HepG2 (cell line): ENCODE measurements at regions not wholly inside any gene's neighbourhood (a gene's known extent, or its start where the extent isn't known, plus 50 kb on each side); places are given as distances from the start of the nearest gene placed in this dataset.

Source experiments
- ATAC-seq: fragments of 200-7000 bp; cut with Tn5 transposase; 3 replicates; pipeline ENCODE4 v1.9.1; 2020; ENCODE audit warnings: mild to moderate bottlenecking, moderate library complexity
- BruUV-seq: library from RNA; stranded (reverse); fragments of 400-500 nt; replicated peaks from 2 replicates; lab custom pipeline; 2021; lab: Mats Ljungman, UMichigan
- CTCF ChIA-PET: fragments of 300-600 bp; formaldehyde crosslinking; extraction: SDS; loops from one replicate; lab custom pipeline; 2021; ENCODE audit warnings: low total read pairs, inconsistent platforms, low intra/inter-chr PET ratio; lab: Yijun Ruan, JAX
- POLR2A ChIA-PET: fragments of 350-600 bp; sonication (Branson Sonifier 250); formaldehyde crosslinking; loops from one replicate; lab custom pipeline; 2020; ENCODE audit warnings: antibody characterized with exemption, inconsistent platforms; lab: Yijun Ruan, JAX
- DNase-seq: peaks from one replicate; pipeline ENCODE4 v3.0.0-alpha.2; 2015; ENCODE audit warnings: low spot score
- FAIRE-seq: peaks from 3 replicates; lab custom pipeline; 2011; peaks lifted over from hg19 to GRCh38; lab: Jason Lieb, UNC
- H2AFZ ChIP-seq: one replicate; pipeline ENCODE4 v1.6.1; 2011; ENCODE audit warnings: low read length, inconsistent platforms
- H3K27ac ChIP-seq: fragments of 300-600 bp; 3 replicates; pipeline ENCODE4 v1.8.0; 2011; ENCODE audit warnings: mixed run types, mild to moderate bottlenecking, mixed read lengths, low read length, inconsistent platforms; ENCODE audit not compliant: insufficient read depth; ENCODE audit errors: extremely low read length
- H3K27me3 ChIP-seq, 2 experiments: fragments of 200-600 bp in 1 of 2; 2 replicates in 1 of 2; 3 replicates in 1 of 2; pipeline versions ENCODE4 v1.6.0 to v1.8.0; 2011; ENCODE audit warnings: low read length in 2 of 2, mild to moderate bottlenecking in 2 of 2, moderate library complexity in 2 of 2, inconsistent platforms in 1 of 2; ENCODE audit not compliant: insufficient read depth in 2 of 2, control insufficient read depth in 1 of 2
- H3K36me3 ChIP-seq, 2 experiments: fragments of 200-600 bp in 1 of 2; replicated peaks in 1 of 2; 2 replicates in 1 of 2; 3 replicates in 1 of 2; pipeline versions ENCODE4 v1.5.1 to v1.8.0; 2011; ENCODE audit warnings: low read length in 2 of 2, inconsistent platforms in 1 of 2; ENCODE audit not compliant: insufficient read depth in 2 of 2, control insufficient read depth in 1 of 2
- H3K4me1 ChIP-seq: 2 replicates; pipeline ENCODE4 v1.5.1; 2012; ENCODE audit warnings: low read length, inconsistent platforms; ENCODE audit not compliant: insufficient read depth
- H3K4me2 ChIP-seq: 2 replicates; pipeline ENCODE4 v1.6.0; 2011; ENCODE audit warnings: low read depth, low read length, inconsistent platforms
- H3K4me3 ChIP-seq, 3 experiments: fragments of 200-600 bp in 1 of 3; sonication (generic), shearing (Covaris generic) in 1 of 3; replicated peaks in 1 of 3; 2 replicates each; pipeline ENCODE4 v1.5.1; 2011 to 2016; ENCODE audit warnings: low read length in 3 of 3, inconsistent platforms in 2 of 3, low read depth in 2 of 3, mild to moderate bottlenecking in 2 of 3, control low read depth in 1 of 3, mixed read lengths in 1 of 3; ENCODE audit not compliant: insufficient read depth in 1 of 3
- H3K79me2 ChIP-seq: one replicate; pipeline ENCODE4 v1.6.1; 2011; ENCODE audit warnings: low read length, inconsistent platforms; ENCODE audit not compliant: insufficient read depth
- H3K9ac ChIP-seq: 2 replicates; pipeline ENCODE4 v1.6.0; 2011; ENCODE audit warnings: mild to moderate bottlenecking, low read depth, low read length, inconsistent platforms; ENCODE audit not compliant: insufficient read depth
- H3K9me3 ChIP-seq: 2 replicates; pipeline ENCODE4 v1.5.1; 2012; ENCODE audit warnings: mild to moderate bottlenecking, low read length
- H4K20me1 ChIP-seq: 2 replicates; pipeline ENCODE4 v1.6.0; 2011; ENCODE audit warnings: inconsistent platforms, mild to moderate bottlenecking, low read length, moderate library complexity; ENCODE audit not compliant: insufficient read depth
- DRAP1 ChIP-seq: IDR thresholded peaks from 2 replicates; pipeline ENCODE4 v1.6.1; 2016; ENCODE audit warnings: missing genetic modification reagents, missing compliant biosample characterization
- FOXP1 ChIP-seq, 2 experiments: fragments of 450-650 bp in 1 of 2; IDR thresholded peaks; 2 replicates each; pipeline ENCODE4 v1.6.1; 2017 to 2018; ENCODE audit warnings: antibody characterized with exemption in 1 of 2
- IRF1 ChIP-seq: sonication (generic); formaldehyde crosslinking; IDR thresholded peaks from 2 replicates; pipeline ENCODE4 v1.4.0; 2020; ENCODE audit warnings: low read depth, mild to moderate bottlenecking, missing genetic modification reagents
- ZNF883 ChIP-seq: sonication (generic); formaldehyde crosslinking; IDR thresholded peaks from 2 replicates; pipeline ENCODE4 v1.5.1; 2020; ENCODE audit warnings: mild to moderate bottlenecking, missing genetic modification reagents; ENCODE audit errors: not compliant biosample characterization
- WGBS: methylation state at CpG from one replicate; pipeline ENCODE4 v1.1.6; 2017; ENCODE audit warnings: low lambda C conversion rate; 5-methylcytosine and 5-hydroxymethylcytosine counted together
- in situ Hi-C: cut with HindIII; loops from 2 replicates; pipeline ENCODE4 v1.10.0; 2017; ENCODE audit warnings: low pct_unique_long_range_greater_than_20kb; ENCODE audit not compliant: extremely low pct_ligation_motif_present
- intact Hi-C: fragments of 100-400 bp; cut with micrococcal nuclease; formaldehyde crosslinking; loops from one replicate; pipeline ENCODE4 v1.10.0; 2022; ENCODE audit not compliant: unreplicated experiment

GRCh38 chr14:25868521-25869314 is 729.1 kb downstream of the NOVA1 start (continued):
- no peak for TF ChIP-seq FOXP1 (IDR thresholded peaks at IDR 0.05)
- TF ChIP-seq FOXP1 (CRISPR knock-in tag; IDR thresholded peaks at IDR 0.05), result no peak

- H3K4me3 ChIP-seq, result no peak overlapping the region
- FAIRE-seq (no peak), DNase-seq (no peak), ATAC-seq (no peak)
- in situ Hi-C loops, result no loop called here
- ChIA-PET POLR2A (no interaction called here), CTCF (no interaction called here)
- H3K9ac ChIP-seq, result no peak overlapping the region
- no peaks in the 10 kb centered on the region for H3K27me3 ChIP-seq
- peaks cover 93% of the 10 kb centered on the region for H3K9me3 ChIP-seq
- BruUV-seq, result no TSS peak
- H3K79me2 ChIP-seq, result no peaks in the 10 kb centered on the region
- H4K20me1 ChIP-seq, result no peaks in the 10 kb centered on the region
- intact Hi-C loops, result no loop called here
- H3K27ac ChIP-seq, result no peak overlapping the region
- no peak for TF ChIP-seq IRF1 (CRISPR knock-in tag)
- no peak for TF ChIP-seq DRAP1 (CRISPR knock-in tag)
- TF ChIP-seq ZNF883 (CRISPR knock-in tag), result no peak
- TF ChIP-seq, all 625 proteins: peak for 0
- WGBS, result 2% methylated on average over 1 of the region's 1 CpG
- Histone ChIP-seq H3K36me3 (no peaks in the 10 kb centered on the region), H2AFZ (no peak overlapping the region), H3K4me1 (no peaks in the 10 kb centered on the region), H3K4me2 (no peak overlapping the region)
Observed at GRCh38 chr14:25861406-25861805, 736.4 kb downstream of the NOVA1 start.
